K562 (cell line): ENCODE measurements at regions not wholly inside any gene's neighbourhood (a gene's known extent, or its start where the extent isn't known, plus 50 kb on each side); places are given as distances from the start of the nearest gene placed in this dataset.

Experiments used
- CBFA2T2 ChIP-seq: fragments of 450-650 bp; conservative IDR thresholded peaks from 2 replicates; pipeline ENCODE4 v1.6.1; 2017; ENCODE audit warnings: mild to moderate bottlenecking
- CBX8 ChIP-seq: fragments of 200-600 bp; sonication (generic); IDR thresholded peaks from 2 replicates; pipeline ENCODE4 v1.6.1; 2012; ENCODE audit warnings: borderline replicate concordance, mixed run types, low read depth, mild to moderate bottlenecking, moderate library complexity, mixed read lengths, low read length, control low read depth, inconsistent platforms; ENCODE audit not compliant: poor library complexity, severe bottlenecking; ENCODE audit errors: extremely low read depth
- DNMT1 ChIP-seq: fragments of 450-650 bp; IDR thresholded peaks from 2 replicates; pipeline ENCODE4 v1.6.1; 2016; ENCODE audit warnings: antibody characterized with exemption, mild to moderate bottlenecking
- ERF ChIP-seq: fragments of 450-650 bp; formaldehyde crosslinking; IDR thresholded peaks from 2 replicates; pipeline ENCODE4 v1.4.0; 2020; ENCODE audit warnings: mild to moderate bottlenecking, mixed read lengths
- GABPB1 ChIP-seq: sonication (generic); formaldehyde crosslinking; IDR thresholded peaks from 2 replicates; pipeline ENCODE4 v1.8.0; 2022; ENCODE audit warnings: mild to moderate bottlenecking, missing genetic modification reagents
- NBN ChIP-seq: fragments of 450-650 bp; IDR thresholded peaks from 2 replicates; pipeline ENCODE4 v1.6.1; 2016; ENCODE audit warnings: low read depth, mild to moderate bottlenecking
- NR2C1 ChIP-seq, 2 experiments: fragments of 450-650 bp; IDR thresholded peaks; 2 replicates each; pipeline ENCODE4 v1.6.1; 2017; ENCODE audit warnings: mild to moderate bottlenecking in 2 of 2, antibody characterized with exemption in 1 of 2, inconsistent platforms in 1 of 2, missing compliant biosample characterization in 1 of 2, missing genetic modification characterization in 1 of 2
- SMAD3 ChIP-seq: fragments of 450-650 bp; formaldehyde crosslinking; conservative IDR thresholded peaks from 2 replicates; pipeline ENCODE4 v1.4.0; 2020; ENCODE audit warnings: mild to moderate bottlenecking
- ZNF124 ChIP-seq: sonication (generic); formaldehyde crosslinking; IDR thresholded peaks from 2 replicates; pipeline ENCODE4 v1.8.1; 2022; ENCODE audit warnings: missing genetic modification reagents
- ZNF217 ChIP-seq: sonication (generic); formaldehyde crosslinking; IDR thresholded peaks from 2 replicates; pipeline ENCODE4 v1.8.0; 2022; ENCODE audit warnings: mild to moderate bottlenecking, missing genetic modification reagents
- ZNF668 ChIP-seq: fragments of 250-450 bp; sonication (Bioruptor Pico); IDR thresholded peaks from 2 replicates; pipeline ENCODE4 v1.8.0; 2022; ENCODE audit warnings: mild to moderate bottlenecking, inconsistent platforms
- TF ChIP-seq, protein P1 (sequence below): conservative IDR thresholded peaks from 2 replicates; pipeline ENCODE4 v1.6.1; 2011; ENCODE audit warnings: low read depth, mild to moderate bottlenecking, low read length; ENCODE audit not compliant: control insufficient read depth
- TF ChIP-seq, protein P2 (sequence below): fragments of 450-650 bp; IDR thresholded peaks from 2 replicates; pipeline ENCODE4 v1.6.1; 2016; ENCODE audit warnings: missing biosample characterization, missing genetic modification characterization
- TF ChIP-seq, protein P3 (sequence below): sonication (generic); formaldehyde crosslinking; IDR thresholded peaks from 2 replicates; pipeline ENCODE4 v1.8.0; 2023; ENCODE audit warnings: mild to moderate bottlenecking, missing genetic modification reagents
- TF ChIP-seq, protein P4 (sequence below), 2 experiments: fragments of 450-650 bp in 1 of 2; sonication (generic) in 1 of 2; formaldehyde crosslinking; conservative IDR thresholded peaks; 2 replicates each; pipeline versions ENCODE4 v1.4.0 to v1.8.1; 2020 to 2022; ENCODE audit warnings: mild to moderate bottlenecking in 1 of 2, missing genetic modification reagents in 1 of 2
- TF ChIP-seq, protein P5 (sequence below): fragments of 450-650 bp; formaldehyde crosslinking; IDR thresholded peaks from 2 replicates; pipeline ENCODE4 v1.4.0; 2020; ENCODE audit warnings: mild to moderate bottlenecking, mixed read lengths
- TF ChIP-seq, protein P6 (sequence below): sonication (generic); formaldehyde crosslinking; IDR thresholded peaks from 2 replicates; pipeline ENCODE4 v1.9.0; 2022; ENCODE audit warnings: mild to moderate bottlenecking, missing genetic modification reagents
- TF ChIP-seq, protein P7 (sequence below): IDR thresholded peaks from 2 replicates; pipeline ENCODE4 v1.6.1; 2011; ENCODE audit warnings: borderline replicate concordance, low read depth, mild to moderate bottlenecking, moderate library complexity, low read length; ENCODE audit not compliant: insufficient read depth, poor library complexity, severe bottlenecking
- TF ChIP-seq, protein P8 (sequence below): sonication (generic); formaldehyde crosslinking; IDR thresholded peaks from 2 replicates; pipeline ENCODE4 v1.9.0; 2022; ENCODE audit warnings: mild to moderate bottlenecking, missing genetic modification reagents

DNA sequence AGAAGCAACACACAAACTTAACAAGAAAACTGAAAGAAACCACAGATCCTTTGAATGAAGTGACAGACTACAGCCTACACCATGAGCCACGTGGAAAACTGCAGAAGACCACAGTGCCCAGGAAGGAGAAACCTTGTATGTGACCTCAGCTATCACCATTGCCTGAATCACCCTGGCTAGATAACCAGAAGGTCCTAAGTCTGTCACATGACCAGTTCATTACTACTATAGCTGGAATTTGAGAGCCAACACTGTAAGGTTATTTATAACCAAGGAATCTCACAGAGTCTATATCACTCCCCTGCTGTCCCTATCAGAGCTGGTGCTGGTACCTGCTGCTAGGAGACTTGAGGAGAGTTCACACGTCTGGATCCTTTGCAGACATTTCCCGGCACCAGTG, 90.3 kb upstream of the FBXL17 start (continued):
- TF ChIP-seq, protein P1, sequence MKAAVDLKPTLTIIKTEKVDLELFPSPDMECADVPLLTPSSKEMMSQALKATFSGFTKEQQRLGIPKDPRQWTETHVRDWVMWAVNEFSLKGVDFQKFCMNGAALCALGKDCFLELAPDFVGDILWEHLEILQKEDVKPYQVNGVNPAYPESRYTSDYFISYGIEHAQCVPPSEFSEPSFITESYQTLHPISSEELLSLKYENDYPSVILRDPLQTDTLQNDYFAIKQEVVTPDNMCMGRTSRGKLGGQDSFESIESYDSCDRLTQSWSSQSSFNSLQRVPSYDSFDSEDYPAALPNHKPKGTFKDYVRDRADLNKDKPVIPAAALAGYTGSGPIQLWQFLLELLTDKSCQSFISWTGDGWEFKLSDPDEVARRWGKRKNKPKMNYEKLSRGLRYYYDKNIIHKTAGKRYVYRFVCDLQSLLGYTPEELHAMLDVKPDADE: no peak
- TF ChIP-seq NR2C1 (IDR thresholded peaks at IDR 0.05) (no peak), NR2C1 (tag; IDR thresholded peaks at IDR 0.05) (0 out of 2 replicates have a peak, but pooled peaks have one; percentile 53), ZNF668 (CRISPR knock-in tag) (no peak), GABPB1 (CRISPR knock-in tag) (no peak), CBX8 (no peak), DNMT1 (no peak), CBFA2T2 (peak; percentile 21; the same call in 1 of the 2 replicates), ZNF217 (CRISPR knock-in tag) (no peak), ZNF124 (CRISPR knock-in tag) (no peak), SMAD3 (CRISPR knock-in tag) (no peak), ERF (no peak), NBN (no peak)
- TF ChIP-seq, protein P2, sequence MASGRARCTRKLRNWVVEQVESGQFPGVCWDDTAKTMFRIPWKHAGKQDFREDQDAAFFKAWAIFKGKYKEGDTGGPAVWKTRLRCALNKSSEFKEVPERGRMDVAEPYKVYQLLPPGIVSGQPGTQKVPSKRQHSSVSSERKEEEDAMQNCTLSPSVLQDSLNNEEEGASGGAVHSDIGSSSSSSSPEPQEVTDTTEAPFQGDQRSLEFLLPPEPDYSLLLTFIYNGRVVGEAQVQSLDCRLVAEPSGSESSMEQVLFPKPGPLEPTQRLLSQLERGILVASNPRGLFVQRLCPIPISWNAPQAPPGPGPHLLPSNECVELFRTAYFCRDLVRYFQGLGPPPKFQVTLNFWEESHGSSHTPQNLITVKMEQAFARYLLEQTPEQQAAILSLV (tag): no peak
- TF ChIP-seq, protein P3, sequence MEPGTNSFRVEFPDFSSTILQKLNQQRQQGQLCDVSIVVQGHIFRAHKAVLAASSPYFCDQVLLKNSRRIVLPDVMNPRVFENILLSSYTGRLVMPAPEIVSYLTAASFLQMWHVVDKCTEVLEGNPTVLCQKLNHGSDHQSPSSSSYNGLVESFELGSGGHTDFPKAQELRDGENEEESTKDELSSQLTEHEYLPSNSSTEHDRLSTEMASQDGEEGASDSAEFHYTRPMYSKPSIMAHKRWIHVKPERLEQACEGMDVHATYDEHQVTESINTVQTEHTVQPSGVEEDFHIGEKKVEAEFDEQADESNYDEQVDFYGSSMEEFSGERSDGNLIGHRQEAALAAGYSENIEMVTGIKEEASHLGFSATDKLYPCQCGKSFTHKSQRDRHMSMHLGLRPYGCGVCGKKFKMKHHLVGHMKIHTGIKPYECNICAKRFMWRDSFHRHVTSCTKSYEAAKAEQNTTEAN (CRISPR knock-in tag): no peak
- TF ChIP-seq, protein P4, sequence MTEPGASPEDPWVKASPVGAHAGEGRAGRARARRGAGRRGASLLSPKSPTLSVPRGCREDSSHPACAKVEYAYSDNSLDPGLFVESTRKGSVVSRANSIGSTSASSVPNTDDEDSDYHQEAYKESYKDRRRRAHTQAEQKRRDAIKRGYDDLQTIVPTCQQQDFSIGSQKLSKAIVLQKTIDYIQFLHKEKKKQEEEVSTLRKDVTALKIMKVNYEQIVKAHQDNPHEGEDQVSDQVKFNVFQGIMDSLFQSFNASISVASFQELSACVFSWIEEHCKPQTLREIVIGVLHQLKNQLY (CRISPR knock-in tag; conservative IDR thresholded peaks at IDR 0.05): no peak
- TF ChIP-seq, protein P5, sequence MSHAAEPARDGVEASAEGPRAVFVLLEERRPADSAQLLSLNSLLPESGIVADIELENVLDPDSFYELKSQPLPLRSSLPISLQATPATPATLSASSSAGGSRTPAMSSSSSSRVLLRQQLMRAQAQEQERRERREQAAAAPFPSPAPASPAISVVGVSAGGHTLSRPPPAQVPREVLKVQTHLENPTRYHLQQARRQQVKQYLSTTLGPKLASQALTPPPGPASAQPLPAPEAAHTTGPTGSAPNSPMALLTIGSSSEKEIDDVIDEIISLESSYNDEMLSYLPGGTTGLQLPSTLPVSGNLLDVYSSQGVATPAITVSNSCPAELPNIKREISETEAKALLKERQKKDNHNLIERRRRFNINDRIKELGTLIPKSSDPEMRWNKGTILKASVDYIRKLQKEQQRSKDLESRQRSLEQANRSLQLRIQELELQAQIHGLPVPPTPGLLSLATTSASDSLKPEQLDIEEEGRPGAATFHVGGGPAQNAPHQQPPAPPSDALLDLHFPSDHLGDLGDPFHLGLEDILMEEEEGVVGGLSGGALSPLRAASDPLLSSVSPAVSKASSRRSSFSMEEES: peak; percentile 95
- TF ChIP-seq, protein P6, sequence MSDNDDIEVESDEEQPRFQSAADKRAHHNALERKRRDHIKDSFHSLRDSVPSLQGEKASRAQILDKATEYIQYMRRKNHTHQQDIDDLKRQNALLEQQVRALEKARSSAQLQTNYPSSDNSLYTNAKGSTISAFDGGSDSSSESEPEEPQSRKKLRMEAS (CRISPR knock-in tag): peak; percentile 39; the same call in 1 of the 2 replicates
- TF ChIP-seq, protein P7, sequence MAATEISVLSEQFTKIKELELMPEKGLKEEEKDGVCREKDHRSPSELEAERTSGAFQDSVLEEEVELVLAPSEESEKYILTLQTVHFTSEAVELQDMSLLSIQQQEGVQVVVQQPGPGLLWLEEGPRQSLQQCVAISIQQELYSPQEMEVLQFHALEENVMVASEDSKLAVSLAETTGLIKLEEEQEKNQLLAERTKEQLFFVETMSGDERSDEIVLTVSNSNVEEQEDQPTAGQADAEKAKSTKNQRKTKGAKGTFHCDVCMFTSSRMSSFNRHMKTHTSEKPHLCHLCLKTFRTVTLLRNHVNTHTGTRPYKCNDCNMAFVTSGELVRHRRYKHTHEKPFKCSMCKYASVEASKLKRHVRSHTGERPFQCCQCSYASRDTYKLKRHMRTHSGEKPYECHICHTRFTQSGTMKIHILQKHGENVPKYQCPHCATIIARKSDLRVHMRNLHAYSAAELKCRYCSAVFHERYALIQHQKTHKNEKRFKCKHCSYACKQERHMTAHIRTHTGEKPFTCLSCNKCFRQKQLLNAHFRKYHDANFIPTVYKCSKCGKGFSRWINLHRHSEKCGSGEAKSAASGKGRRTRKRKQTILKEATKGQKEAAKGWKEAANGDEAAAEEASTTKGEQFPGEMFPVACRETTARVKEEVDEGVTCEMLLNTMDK: no peak
- TF ChIP-seq, protein P8, sequence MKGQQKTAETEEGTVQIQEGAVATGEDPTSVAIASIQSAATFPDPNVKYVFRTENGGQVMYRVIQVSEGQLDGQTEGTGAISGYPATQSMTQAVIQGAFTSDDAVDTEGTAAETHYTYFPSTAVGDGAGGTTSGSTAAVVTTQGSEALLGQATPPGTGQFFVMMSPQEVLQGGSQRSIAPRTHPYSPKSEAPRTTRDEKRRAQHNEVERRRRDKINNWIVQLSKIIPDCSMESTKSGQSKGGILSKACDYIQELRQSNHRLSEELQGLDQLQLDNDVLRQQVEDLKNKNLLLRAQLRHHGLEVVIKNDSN (CRISPR knock-in tag): peak; percentile 45; the same call in 1 of the 2 replicates
